Ectodermal cell (in vitro differentiated cells): ENCODE measurements at regions not wholly inside any gene's neighbourhood (a gene's known extent, or its start where the extent isn't known, plus 50 kb on each side); places are given as distances from the start of the nearest gene placed in this dataset.
A peak's percentile ranks its signal among the peaks of the same experiment; 100 is the strongest.
"Not testable (repeated sequence)": the region's sequence is repeated elsewhere in the genome, so short reads cannot be mapped to it uniquely, and the experiment has no call there.

Source experiments
- H3K27ac ChIP-seq: 2 replicates; pipeline ENCODE4 v1.7.0; 2013; ENCODE audit warnings: mild to moderate bottlenecking, low read depth, low read length; ENCODE audit not compliant: insufficient read depth, poor library complexity, severe bottlenecking
- H3K27me3 ChIP-seq: 2 replicates; pipeline ENCODE4 v1.7.0; 2013; ENCODE audit warnings: mild to moderate bottlenecking, low read length; ENCODE audit not compliant: insufficient read depth, control insufficient read depth, poor library complexity, severe bottlenecking
- H3K36me3 ChIP-seq: one replicate; pipeline ENCODE4 v1.7.0; 2013; ENCODE audit warnings: low read length; ENCODE audit not compliant: control insufficient read depth, insufficient read depth
- H3K4me1 ChIP-seq: one replicate; pipeline ENCODE4 v1.7.0; 2013; ENCODE audit warnings: low read length; ENCODE audit not compliant: control insufficient read depth, insufficient read depth
- H3K4me3 ChIP-seq: 2 replicates; pipeline ENCODE4 v1.7.0; 2013; ENCODE audit warnings: low read depth, low read length, control low read depth; ENCODE audit not compliant: insufficient read depth
- H3K9me3 ChIP-seq: 2 replicates; pipeline ENCODE4 v1.7.0; 2013; ENCODE audit warnings: mild to moderate bottlenecking, low read length, moderate library complexity; ENCODE audit not compliant: control insufficient read depth
- WGBS, 2 experiments: methylation state at CpG; one replicate each; pipeline ENCODE4 v1.1.7; 2013; ENCODE audit warnings: missing lambda C conversion rate in 2 of 2; 5-methylcytosine and 5-hydroxymethylcytosine counted together

- H3K4me1 ChIP-seq: peaks cover 7% of the 10 kb centered on the region
- H3K9me3 ChIP-seq: no peaks in the 10 kb centered on the region
- WGBS, 2 experiments: 87 to 88% methylated on average over 4 of the region's 4 CpGs
- no peak overlapping the region for H3K27ac ChIP-seq
- H3K36me3 ChIP-seq: no peaks in the 10 kb centered on the region
- no peak overlapping the region for H3K4me3 ChIP-seq
- H3K27me3 ChIP-seq: no peaks in the 10 kb centered on the region
Measured at GRCh38 chr1:112818990-112819689, 104.0 kb upstream of the PPM1J start.

GRCh38 chr1:112817555-112818373 is 102.6 kb upstream of the PPM1J start:
- H3K4me1 ChIP-seq: peaks cover 7% of the 10 kb centered on the region
- no peak overlapping the region for H3K4me3 ChIP-seq
- no peaks in the 10 kb centered on the region for H3K36me3 ChIP-seq
- H3K27ac ChIP-seq: no peak overlapping the region
- 11 to 13% methylated on average over 7 of the region's 7 CpGs for WGBS, 2 experiments
- no peaks in the 10 kb centered on the region for H3K9me3 ChIP-seq
- no peaks in the 10 kb centered on the region for H3K27me3 ChIP-seq

- Histone ChIP-seq H3K4me1 (peaks cover 4% of the 10 kb centered on the region), H3K9me3 (no peaks in the 10 kb centered on the region), H3K27me3 (no peaks in the 10 kb centered on the region), H3K4me3 (no peak overlapping the region), H3K27ac (peak overlapping the region; percentile 26), H3K36me3 (no peaks in the 10 kb centered on the region)
- 92 to 93% methylated on average over 5 of the region's 5 CpGs for WGBS, 2 experiments
Measured at GRCh38 chr1:112815376-112815775, 100.2 kb upstream of the PPM1J start.

DNA sequence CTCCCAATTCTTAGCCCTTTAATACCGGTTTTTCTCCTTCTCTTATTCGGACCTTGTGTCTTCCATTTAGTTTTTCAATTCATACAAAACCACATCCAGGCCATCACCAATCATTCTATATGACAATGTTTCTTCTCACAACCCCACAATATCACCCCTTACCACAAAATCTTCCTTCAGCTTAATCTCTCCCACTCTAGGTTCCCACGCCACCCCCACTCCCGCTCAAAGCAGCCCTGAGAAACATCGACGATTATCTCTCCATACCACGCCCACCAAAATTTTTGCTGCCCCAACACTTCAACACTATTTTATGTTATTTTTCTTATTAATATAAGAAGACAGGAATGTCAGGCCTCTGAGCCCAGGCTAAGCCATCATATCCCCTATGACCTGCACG is 99.5 kb upstream of the PPM1J start:
- not testable (repeated sequence) for H3K36me3 ChIP-seq, H3K4me1 ChIP-seq, H3K9me3 ChIP-seq, H3K27me3 ChIP-seq, H3K4me3 ChIP-seq, H3K27ac ChIP-seq
- WGBS, 2 experiments: 92 to 96% methylated on average over 7 to 8 of the region's 8 CpGs

DNA sequence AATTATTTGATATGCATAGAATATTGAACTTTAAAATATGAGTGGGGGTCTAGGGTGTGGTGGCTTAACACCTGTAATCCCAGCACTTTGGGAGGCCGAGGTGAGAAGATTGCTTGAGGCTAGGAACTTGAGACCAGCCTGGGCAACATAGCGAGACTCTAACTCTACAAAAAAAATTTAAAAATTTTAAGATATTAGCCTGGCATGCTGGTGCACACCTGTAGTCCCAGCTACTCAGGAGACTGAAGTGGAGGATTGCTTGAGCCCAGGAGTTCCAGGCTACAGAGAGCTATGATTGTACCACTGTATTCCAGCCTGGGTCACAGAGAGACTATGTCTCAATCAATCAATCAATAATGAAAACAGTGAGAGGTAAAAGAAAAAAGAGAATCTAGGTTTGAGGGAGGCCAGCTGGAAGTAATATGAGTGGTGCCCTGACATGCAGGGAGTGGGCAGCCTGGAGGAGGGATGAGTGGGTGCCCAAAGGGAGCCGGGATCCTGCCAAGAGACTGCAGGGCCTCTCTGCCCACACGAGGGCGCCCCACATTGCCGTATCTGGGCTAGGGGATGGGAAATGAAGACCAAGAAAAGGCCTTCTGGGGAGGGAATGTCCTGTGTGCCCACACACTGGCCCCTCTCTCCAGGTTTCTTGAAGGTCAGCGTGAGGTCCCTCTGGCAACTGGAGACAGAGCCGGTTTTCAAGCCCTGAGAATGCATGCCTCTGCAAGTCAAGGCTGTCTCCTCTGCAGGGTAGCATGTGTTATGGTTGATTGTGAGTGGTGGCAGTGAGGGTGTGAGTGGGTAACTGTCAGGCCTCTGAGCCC is 93.9 kb upstream of the PPM1J start:
- H3K4me1 ChIP-seq: peaks cover 10% of the 10 kb centered on the region
- H3K9me3 ChIP-seq: no peaks in the 10 kb centered on the region
- H3K4me3 ChIP-seq: no peak overlapping the region
- H3K27me3 ChIP-seq: no peaks in the 10 kb centered on the region
- WGBS, 2 experiments: 24 to 27% methylated on average over 8 of the region's 8 CpGs
- no peak overlapping the region for H3K27ac ChIP-seq
- H3K36me3 ChIP-seq: no peaks in the 10 kb centered on the region

- 93 to 95% methylated on average over 3 of the region's 3 CpGs for WGBS, 2 experiments
Measured at GRCh38 chr1:112807999-112808398, 92.9 kb upstream of the PPM1J start.

GRCh38 chr1:112807117-112807516 is 92.0 kb upstream of the PPM1J start:
- Histone ChIP-seq H3K27me3 (no peaks in the 10 kb centered on the region), H3K4me1 (peaks cover 10% of the 10 kb centered on the region), H3K36me3 (no peaks in the 10 kb centered on the region), H3K9me3 (no peaks in the 10 kb centered on the region), H3K4me3 (no peak overlapping the region), H3K27ac (no peak overlapping the region)
- WGBS, 2 experiments: 79 to 85% methylated on average over 6 of the region's 6 CpGs

More at GRCh38 chr1:112807999-112808398, 92.9 kb upstream of the PPM1J start:
- Histone ChIP-seq H3K9me3 (no peaks in the 10 kb centered on the region), H3K4me1 (peaks cover 10% of the 10 kb centered on the region), H3K36me3 (no peaks in the 10 kb centered on the region), H3K27ac (no peak overlapping the region), H3K27me3 (no peaks in the 10 kb centered on the region), H3K4me3 (no peak overlapping the region)

DNA sequence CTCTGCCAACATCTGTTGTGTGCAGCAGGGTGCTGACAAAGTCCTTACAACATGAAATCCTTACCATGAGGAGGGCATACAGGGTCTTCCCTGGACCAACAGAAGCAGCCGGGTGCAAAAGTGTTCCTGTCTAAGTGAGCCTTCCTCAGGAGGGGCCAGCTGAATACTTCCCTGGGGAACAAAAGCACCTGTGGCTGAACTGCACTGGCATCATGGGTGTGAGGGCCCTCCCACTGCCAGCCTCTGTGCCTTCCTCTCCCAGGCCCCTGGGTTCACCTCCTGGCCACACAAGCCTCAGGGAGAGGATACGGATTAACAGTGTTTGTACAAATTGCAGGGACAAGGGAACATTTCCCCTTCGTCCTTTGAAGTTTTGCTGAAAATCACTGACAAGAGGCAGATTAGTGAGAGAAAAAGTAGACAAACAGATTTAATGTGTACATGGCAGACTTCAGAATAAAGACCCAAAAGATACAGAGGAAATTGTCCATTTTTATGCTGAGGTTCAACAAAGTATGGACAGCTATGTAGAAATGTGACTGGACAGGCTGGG is 91.0 kb upstream of the PPM1J start:
- Histone ChIP-seq H3K4me3 (no peak overlapping the region), H3K27me3 (no peaks in the 10 kb centered on the region), H3K4me1 (peaks cover 10% of the 10 kb centered on the region), H3K36me3 (no peaks in the 10 kb centered on the region), H3K9me3 (no peaks in the 10 kb centered on the region), H3K27ac (no peak overlapping the region)
- WGBS, 2 experiments: 84 to 88% methylated on average over 3 of the region's 3 CpGs

DNA sequence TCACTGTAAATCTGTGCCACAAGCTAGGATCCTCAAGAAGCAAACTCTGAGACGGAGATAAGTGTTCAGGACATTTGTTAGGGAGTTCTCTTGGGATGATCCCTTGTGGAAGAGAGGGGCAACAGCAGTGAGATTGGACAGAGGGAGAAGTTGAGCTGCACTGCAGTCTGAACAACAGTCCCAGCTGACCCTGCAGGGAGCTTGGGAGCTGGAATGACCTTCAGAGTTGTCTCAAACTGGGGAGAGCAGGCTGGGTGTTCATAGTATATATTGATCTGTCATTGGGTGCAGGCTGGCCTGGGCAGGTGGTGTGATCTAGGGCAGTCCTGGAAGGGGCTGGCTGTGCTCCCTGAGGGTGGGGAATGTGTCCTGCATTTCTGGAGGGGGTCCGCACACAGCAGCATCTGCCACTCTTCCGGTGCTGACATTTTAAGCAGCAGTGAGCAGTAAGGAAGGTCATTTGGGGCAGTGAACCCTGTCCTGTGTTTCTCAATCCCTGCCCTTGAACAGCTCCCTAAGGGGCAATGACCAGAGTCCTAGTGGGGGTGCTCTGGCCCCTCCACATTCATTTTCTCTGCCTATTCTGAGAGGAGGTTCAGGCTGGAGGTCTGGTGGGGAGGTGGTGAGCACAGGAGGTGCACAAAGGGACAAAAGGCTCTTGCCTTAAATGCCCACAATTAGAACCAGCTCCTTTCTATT is 90.2 kb upstream of the PPM1J start:
- no peaks in the 10 kb centered on the region for H3K36me3 ChIP-seq
- 89 to 93% methylated on average over 3 of the region's 3 CpGs for WGBS, 2 experiments
- no peak overlapping the region for H3K4me3 ChIP-seq
- H3K27ac ChIP-seq: no peak overlapping the region
- H3K9me3 ChIP-seq: no peaks in the 10 kb centered on the region
- peaks cover 10% of the 10 kb centered on the region for H3K4me1 ChIP-seq
- H3K27me3 ChIP-seq: no peaks in the 10 kb centered on the region
